NCI-H345 treated with DMSO at 0.1 percent for 48 hours (cell line): ENCODE measurements at regions not wholly inside any gene's neighbourhood (a gene's known extent, or its start where the extent isn't known, plus 50 kb on each side); places are given as distances from the start of the nearest gene placed in this dataset.

Experiments
- DNase-seq: peaks from one replicate; lab custom pipeline; 2025; ENCODE audit not compliant: unreplicated experiment; lab: John Stamatoyannopoulos, UW

- DNase-seq, result no peak
Measured at GRCh38 chr14:100955201-100955600, 51.7 kb upstream of the RTL1 start.

GRCh38 chr14:100962494-100962893 is 59.0 kb upstream of the RTL1 start:
- no peak for DNase-seq

GRCh38 chr14:100965296-100965695 is 61.8 kb upstream of the RTL1 start:
- DNase-seq, result no peak

- DNase-seq, result no peak
Measured at GRCh38 chr14:100967178-100967577, 63.7 kb upstream of the RTL1 start.

GRCh38 chr14:100967930-100968329 is 64.4 kb upstream of the RTL1 start:
- no peak for DNase-seq

GRCh38 chr14:100972118-100972897 is 68.8 kb upstream of the RTL1 start:
- DNase-seq, result no peak

- no peak for DNase-seq
Measured at GRCh38 chr14:100975671-100976070, 72.1 kb upstream of the RTL1 start.

GRCh38 chr14:100979079-100979478 is 75.6 kb upstream of the RTL1 start:
- no peak for DNase-seq

GRCh38 chr14:100979780-100980179 is 76.3 kb upstream of the RTL1 start:
- no peak for DNase-seq

GRCh38 chr14:100980823-100981222 is 77.3 kb upstream of the RTL1 start:
- DNase-seq, result no peak

- DNase-seq, result no peak
Measured at GRCh38 chr14:100981809-100982208, 78.3 kb upstream of the RTL1 start.

GRCh38 chr14:100982353-100982752 is 78.8 kb upstream of the RTL1 start:
- no peak for DNase-seq

GRCh38 chr14:100982762-100983161 is 79.2 kb upstream of the RTL1 start:
- no peak for DNase-seq

GRCh38 chr14:100983710-100984109 is 80.2 kb upstream of the RTL1 start:
- no peak for DNase-seq

- DNase-seq, result no peak
Measured at GRCh38 chr14:100988011-100988410, 84.5 kb upstream of the RTL1 start.

GRCh38 chr14:100988411-100988900 is 84.9 kb upstream of the RTL1 start:
- no peak for DNase-seq

GRCh38 chr14:100988956-100989355 is 85.4 kb upstream of the RTL1 start:
- no peak for DNase-seq

- no peak for DNase-seq
Measured at GRCh38 chr14:100989924-100990323, 86.4 kb upstream of the RTL1 start.

- DNase-seq, result no peak
Measured at GRCh38 chr14:100994082-100994481, 90.6 kb upstream of the RTL1 start.

GRCh38 chr14:100994756-100995330 is 91.3 kb upstream of the RTL1 start:
- DNase-seq, result no peak

- DNase-seq, result no peak
Measured at GRCh38 chr14:101000711-101001250, 97.3 kb upstream of the RTL1 start.

- no peak for DNase-seq
Measured at GRCh38 chr14:101001311-101002069, 98.0 kb upstream of the RTL1 start.
